GM18858 (cell line): ENCODE measurements at regions not wholly inside any gene's neighbourhood (a gene's known extent, or its start where the extent isn't known, plus 50 kb on each side); places are given as distances from the start of the nearest gene placed in this dataset.

Experiments used
- ATAC-seq: cut with Tn5 transposase; IDR thresholded peaks from one replicate; pipeline ENCODE4 v1.9.1; 2021; ENCODE audit not compliant: unreplicated experiment

DNA sequence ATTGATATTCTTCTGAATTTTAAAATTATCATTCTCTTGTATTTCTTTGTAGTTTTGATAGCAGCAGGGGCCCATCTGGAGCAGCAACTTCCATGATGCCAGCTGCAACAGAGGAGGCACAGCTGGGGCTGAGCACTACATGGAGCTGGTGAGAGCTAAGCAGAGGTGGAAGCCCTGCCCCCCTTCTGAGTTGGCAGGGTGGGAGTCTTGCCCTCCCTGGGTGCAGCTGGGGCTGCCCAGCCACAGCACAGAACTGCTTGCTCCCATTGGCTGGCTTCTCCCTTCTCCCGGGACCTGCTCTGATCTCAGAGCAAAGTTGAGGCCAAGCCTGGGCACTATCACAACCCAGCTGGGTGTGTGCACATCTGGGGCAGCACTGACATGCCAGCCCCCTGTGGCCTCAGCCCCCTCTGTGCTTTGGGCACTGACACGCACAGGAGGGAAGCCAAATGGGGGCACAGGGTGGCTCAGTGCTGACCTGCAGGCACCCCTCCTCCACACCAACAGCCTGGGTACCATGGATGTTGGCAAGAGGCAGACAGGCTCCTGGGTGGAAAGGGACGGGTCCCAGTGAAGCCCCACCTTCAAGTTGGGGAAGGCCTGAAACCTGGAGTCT is 69.1 kb upstream of the EYA4 start:
- no peak for ATAC-seq

DNA sequence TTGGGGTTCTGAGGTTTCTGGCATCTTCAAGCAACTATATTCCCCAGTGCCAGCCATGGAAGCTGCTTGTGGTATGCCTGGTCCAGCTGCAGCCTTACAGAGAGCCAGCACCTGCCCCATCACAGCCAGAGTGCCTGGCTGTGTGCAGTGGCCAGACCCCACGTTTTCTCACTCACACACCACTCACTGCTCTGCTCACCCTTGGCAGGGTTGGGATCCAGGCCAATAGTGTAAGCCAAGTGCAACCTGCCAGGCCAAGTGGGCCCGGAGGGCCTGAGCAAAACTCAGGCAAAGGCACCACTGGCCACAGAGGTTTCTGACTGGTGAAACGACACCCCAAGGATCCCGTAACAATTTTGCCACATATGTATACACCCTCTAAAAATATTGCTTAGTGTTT is 67.9 kb upstream of the EYA4 start:
- no peak for ATAC-seq

DNA sequence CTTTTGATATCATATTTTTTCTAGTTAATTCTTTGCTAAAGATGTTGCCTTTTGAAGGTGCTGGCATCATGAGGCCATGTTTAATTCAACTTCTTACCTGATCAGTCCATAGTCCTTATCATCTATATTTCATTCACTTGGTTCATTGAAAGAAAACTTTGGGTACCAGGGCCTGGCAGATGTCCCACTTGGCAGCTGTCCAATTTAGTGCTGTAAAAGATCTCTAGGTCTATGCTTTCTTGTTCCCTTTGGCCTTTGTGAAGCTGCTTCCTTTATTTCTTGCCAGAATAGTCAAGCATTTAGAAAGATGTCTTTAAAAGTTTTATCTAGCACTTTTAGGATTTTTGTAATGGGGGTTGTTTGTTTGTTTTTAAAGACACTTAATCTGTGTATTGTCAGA is 61.7 kb upstream of the EYA4 start:
- no peak for ATAC-seq

DNA sequence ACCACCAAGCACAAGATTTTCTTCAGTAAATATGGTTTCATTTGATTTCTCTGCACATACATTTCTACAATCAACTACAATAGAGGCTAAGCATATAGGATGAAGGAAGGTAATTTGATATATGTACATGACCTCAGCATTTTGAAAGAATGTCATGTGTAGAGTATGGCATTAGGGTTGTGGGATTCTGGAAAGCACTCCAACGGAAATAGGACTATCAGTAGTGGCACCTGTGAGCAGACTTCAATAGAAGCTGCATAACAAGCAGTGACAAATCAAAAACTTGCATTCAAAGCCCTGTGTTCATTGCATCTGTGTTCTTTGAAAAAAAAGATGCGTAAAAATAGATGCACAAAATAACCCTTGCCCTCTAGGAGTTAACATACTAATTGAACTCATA is 57.5 kb upstream of the EYA4 start:
- no peak for ATAC-seq

DNA sequence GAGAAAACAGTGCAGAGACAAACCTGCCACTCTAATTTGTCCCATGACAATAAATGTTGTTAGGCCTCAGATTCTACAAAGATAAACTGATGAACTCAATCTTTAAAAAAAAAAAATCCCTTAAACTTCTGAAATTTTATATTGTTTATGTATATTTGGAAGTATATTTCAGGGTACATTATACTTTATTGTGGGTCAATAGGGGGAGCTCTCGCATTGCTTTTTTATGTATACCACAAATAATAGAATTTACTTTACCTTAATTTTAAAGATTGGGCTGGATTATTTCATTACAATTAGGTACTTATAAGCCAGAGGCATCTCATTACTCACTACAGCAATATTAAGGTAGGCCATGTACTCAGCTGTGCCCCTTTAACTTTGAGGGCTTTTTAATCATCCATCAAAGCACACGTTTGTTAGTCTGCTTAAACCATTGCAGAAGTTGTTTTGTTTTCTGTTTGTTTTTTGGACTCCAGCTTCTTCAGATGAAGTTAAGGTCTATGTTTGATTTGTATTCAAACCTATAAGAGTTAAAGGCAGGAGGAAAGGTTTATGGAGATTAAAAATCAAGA is 56.3 kb upstream of the EYA4 start:
- no peak for ATAC-seq

DNA sequence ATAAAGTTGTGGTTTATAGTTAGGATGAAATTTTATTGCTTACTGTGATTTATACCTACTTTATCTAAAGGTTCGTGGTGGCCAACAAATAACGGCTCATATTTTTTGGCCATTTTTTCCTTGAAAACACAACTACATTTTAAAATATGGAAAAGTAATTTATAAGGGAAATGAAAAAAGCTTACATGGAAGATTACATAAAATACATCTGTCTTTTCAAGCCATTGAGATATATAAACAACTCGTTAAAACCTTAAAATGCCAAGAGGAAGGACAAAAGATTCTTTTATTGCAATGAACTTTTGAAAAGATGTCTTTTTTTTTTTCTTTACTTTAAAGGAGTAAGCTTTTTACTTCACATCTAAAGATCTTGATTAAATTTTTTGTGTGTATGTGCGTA is 55.4 kb upstream of the EYA4 start:
- ATAC-seq: no peak

DNA sequence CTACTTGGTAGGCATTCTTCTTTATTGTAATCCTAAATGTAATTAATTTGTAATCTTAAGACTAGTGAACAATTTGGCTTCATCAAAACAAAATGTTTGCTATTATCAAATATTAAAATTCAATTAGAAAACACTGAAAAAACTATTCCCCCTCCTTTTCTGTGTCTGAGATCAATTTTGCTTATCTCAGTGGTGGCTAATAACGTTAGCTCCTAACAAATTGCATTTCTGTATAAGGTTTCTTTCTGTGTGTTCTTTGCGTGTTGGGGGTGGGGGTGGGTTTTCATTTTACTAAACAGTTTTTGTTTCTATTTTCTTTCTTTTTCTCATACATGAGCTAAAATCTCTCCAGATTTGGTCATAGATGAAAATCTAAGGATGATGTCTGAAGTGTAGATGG is 54.0 kb upstream of the EYA4 start:
- ATAC-seq: no peak

DNA sequence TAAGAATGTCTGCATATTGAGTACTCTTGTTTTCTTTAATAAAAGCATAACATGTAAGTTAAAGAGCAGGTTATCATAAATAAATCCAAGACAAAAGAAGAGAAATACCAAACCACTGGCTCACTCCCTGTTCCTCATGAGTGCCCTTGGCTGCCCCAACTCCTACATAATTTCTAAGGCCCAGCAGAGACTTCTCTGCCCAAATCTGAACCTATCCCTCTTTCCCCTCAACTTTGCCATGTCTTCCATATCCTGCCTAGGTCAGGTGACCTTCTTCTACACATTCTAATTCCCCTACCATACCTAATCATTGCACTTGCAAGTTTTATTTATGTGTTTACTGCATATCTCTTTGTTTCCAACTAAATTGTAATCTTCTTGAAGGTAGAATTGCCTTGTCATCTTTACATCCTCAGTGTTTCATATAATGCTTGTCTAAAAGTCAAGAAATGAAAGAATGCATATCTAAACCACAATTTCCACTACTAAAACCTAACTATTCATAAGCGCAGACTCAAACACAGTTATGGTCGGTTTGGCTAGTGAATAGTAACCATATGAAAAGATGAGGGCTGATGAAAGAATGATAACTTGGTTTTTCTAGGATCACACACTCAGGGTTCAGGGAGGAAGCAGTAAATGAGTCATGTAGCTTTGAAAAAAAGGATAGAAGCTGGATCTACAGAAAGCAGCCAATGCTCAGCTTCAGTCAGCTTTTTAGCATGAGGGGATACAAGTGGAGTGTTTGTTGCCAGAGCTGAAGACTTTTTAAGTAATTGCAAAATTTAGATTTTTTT is 53.3 kb upstream of the EYA4 start:
- no peak for ATAC-seq

DNA sequence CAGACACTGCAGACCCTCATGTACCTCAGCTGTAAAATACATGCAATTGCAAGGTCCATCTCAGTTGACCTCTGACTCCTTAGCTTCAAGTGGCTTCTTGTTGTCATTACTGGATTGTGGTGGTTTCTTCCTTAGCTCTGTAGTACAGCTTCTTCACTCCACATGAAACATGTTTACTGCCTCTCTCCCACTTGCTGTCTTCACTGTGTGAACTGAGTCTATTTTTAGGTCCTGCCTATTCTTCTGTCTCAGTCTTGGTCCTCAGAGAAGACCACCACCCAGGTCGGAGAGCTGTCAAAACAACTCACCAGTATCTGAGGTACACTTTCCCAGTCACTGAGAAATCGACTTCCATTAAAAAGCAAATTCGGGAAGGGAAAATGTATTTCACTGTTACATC is 50.2 kb upstream of the EYA4 start:
- no peak for ATAC-seq

DNA sequence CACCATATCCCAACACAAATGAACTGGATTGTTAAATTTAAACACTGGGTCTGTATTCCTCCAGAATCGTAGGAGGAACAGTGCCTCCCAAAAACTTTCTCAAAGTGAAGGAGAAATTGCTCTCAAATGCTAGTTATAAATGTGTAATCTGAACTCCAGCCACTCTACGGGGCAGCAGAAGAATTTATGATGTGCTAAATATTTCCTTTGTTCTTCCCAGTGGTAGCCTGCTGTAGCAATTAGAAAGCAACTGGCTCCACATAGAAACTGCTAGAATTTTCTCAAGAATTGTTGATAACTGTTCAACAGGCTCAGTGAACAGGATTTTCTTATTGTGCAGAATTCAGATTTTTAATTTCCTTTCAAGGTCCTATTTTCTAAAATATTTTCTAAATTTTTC is 49.8 kb upstream of the EYA4 start:
- ATAC-seq: no peak
